GM21529 (cell line): ENCODE measurements at regions not wholly inside any gene's neighbourhood (a gene's known extent, or its start where the extent isn't known, plus 50 kb on each side); places are given as distances from the start of the nearest gene placed in this dataset.

Experiments used
- ATAC-seq: cut with Tn5 transposase; IDR thresholded peaks from one replicate; pipeline ENCODE4 v1.9.1; 2021; ENCODE audit not compliant: unreplicated experiment

- no peak for ATAC-seq
Observed at GRCh38 chr9:81128701-81129100, 560.6 kb downstream of the TLE1 start.

GRCh38 chr9:81125446-81126092 lies 563.8 kb downstream of the TLE1 start:
- no peak for ATAC-seq

GRCh38 chr9:81123526-81123925 lies 565.8 kb downstream of the TLE1 start:
- ATAC-seq, result no peak

GRCh38 chr9:81122749-81123148 lies 566.6 kb downstream of the TLE1 start:
- ATAC-seq, result no peak

- no peak for ATAC-seq
Observed at GRCh38 chr9:81119591-81119990, 569.8 kb downstream of the TLE1 start.

- ATAC-seq, result no peak
Observed at GRCh38 chr9:81118416-81118815, 570.9 kb downstream of the TLE1 start.

GRCh38 chr9:81116340-81117137 lies 572.8 kb downstream of the TLE1 start:
- ATAC-seq, result no peak

- no peak for ATAC-seq
Observed at GRCh38 chr9:81113453-81114124, 575.8 kb downstream of the TLE1 start.

GRCh38 chr9:81112627-81113452 lies 576.5 kb downstream of the TLE1 start:
- ATAC-seq, result no peak

- no peak for ATAC-seq
Observed at GRCh38 chr9:81108821-81109220, 580.5 kb downstream of the TLE1 start.

GRCh38 chr9:81108391-81108790 lies 581.0 kb downstream of the TLE1 start:
- no peak for ATAC-seq

GRCh38 chr9:81103597-81104471 lies 585.5 kb downstream of the TLE1 start:
- ATAC-seq, result no peak

GRCh38 chr9:81097131-81097847 lies 592.1 kb downstream of the TLE1 start:
- ATAC-seq, result no peak

- no peak for ATAC-seq
Observed at GRCh38 chr9:81096625-81097024, 592.7 kb downstream of the TLE1 start.

- ATAC-seq, result no peak
Observed at GRCh38 chr9:81092057-81092456, 597.3 kb downstream of the TLE1 start.

- no peak for ATAC-seq
Observed at GRCh38 chr9:81088341-81088740, 601.0 kb downstream of the TLE1 start.

GRCh38 chr9:81086416-81086815 lies 602.9 kb downstream of the TLE1 start:
- ATAC-seq, result no peak

- no peak for ATAC-seq
Observed at GRCh38 chr9:81083854-81084512, 605.4 kb downstream of the TLE1 start.

GRCh38 chr9:81083067-81083466 lies 606.3 kb downstream of the TLE1 start:
- ATAC-seq, result no peak
